H9 (cell line): ENCODE measurements at regions not wholly inside any gene's neighbourhood (a gene's known extent, or its start where the extent isn't known, plus 50 kb on each side); places are given as distances from the start of the nearest gene placed in this dataset.

Source experiments
- DNase-seq: peaks from one replicate; pipeline ENCODE4 v3.0.0-alpha.2; 2017
- H2AFZ ChIP-seq: one replicate; pipeline ENCODE4 v1.6.1; 2013; ENCODE audit warnings: mild to moderate bottlenecking, low read length, control low read depth, moderate library complexity
- H2AK5ac ChIP-seq: 2 replicates; pipeline ENCODE4 v1.6.1; 2013; ENCODE audit warnings: low read length, control low read depth, mixed read lengths; ENCODE audit not compliant: insufficient read length
- H2BK120ac ChIP-seq: one replicate; pipeline ENCODE4 v1.6.1; 2013; ENCODE audit warnings: low read depth, mild to moderate bottlenecking, low read length, control low read depth, inconsistent platforms; ENCODE audit not compliant: poor library complexity, severe bottlenecking
- H2BK12ac ChIP-seq: 2 replicates; pipeline ENCODE4 v1.6.1; 2013; ENCODE audit warnings: low read length, control low read depth, mixed read lengths, low read depth; ENCODE audit not compliant: insufficient read length
- H2BK15ac ChIP-seq: 2 replicates; pipeline ENCODE4 v1.6.1; 2013; ENCODE audit warnings: low read depth, low read length, control low read depth
- H2BK20ac ChIP-seq: one replicate; pipeline ENCODE4 v1.6.1; 2013; ENCODE audit warnings: low read depth, mild to moderate bottlenecking, low read length, control low read depth, inconsistent platforms; ENCODE audit not compliant: poor library complexity, severe bottlenecking
- H2BK5ac ChIP-seq: 2 replicates; pipeline ENCODE4 v1.6.1; 2013; ENCODE audit warnings: low read length, control low read depth, mixed read lengths; ENCODE audit not compliant: insufficient read length
- H3K14ac ChIP-seq: 2 replicates; pipeline ENCODE4 v1.6.1; 2013; ENCODE audit warnings: low read length, control low read depth; ENCODE audit not compliant: insufficient read depth
- H3K18ac ChIP-seq: 2 replicates; pipeline ENCODE4 v1.6.1; 2013; ENCODE audit warnings: low read depth, mild to moderate bottlenecking, mixed read lengths, low read length, control low read depth; ENCODE audit not compliant: insufficient read length
- H3K23ac ChIP-seq: 2 replicates; pipeline ENCODE4 v1.6.1; 2013; ENCODE audit warnings: low read length, control low read depth, mixed read lengths, low read depth; ENCODE audit not compliant: insufficient read length
- H3K23me2 ChIP-seq: 2 replicates; pipeline ENCODE4 v1.6.1; 2013; ENCODE audit warnings: low read depth, mild to moderate bottlenecking, mixed read lengths, low read length, control low read depth; ENCODE audit not compliant: insufficient read length, poor library complexity, severe bottlenecking
- H3K27ac ChIP-seq: 2 replicates; pipeline ENCODE4 v1.5.1; 2013; ENCODE audit warnings: low read length, control low read depth, mixed read lengths, low read depth; ENCODE audit not compliant: insufficient read length
- H3K27me3 ChIP-seq: 2 replicates; pipeline ENCODE4 v1.6.1; 2013; ENCODE audit warnings: low read length, control low read depth, inconsistent platforms; ENCODE audit not compliant: insufficient read depth
- H3K4ac ChIP-seq: 2 replicates; pipeline ENCODE4 v1.6.1; 2013; ENCODE audit warnings: low read depth, mild to moderate bottlenecking, control low read depth, inconsistent platforms, low read length, moderate library complexity
- H3K4me1 ChIP-seq: 2 replicates; pipeline ENCODE4 v1.6.1; 2013; ENCODE audit warnings: low read length, control low read depth, inconsistent platforms; ENCODE audit not compliant: insufficient read depth
- H3K4me2 ChIP-seq: 2 replicates; pipeline ENCODE4 v1.6.1; 2013; ENCODE audit warnings: low read length, control low read depth, mixed read lengths; ENCODE audit not compliant: insufficient read length, insufficient read depth
- H3K56ac ChIP-seq: 2 replicates; pipeline ENCODE4 v1.6.1; 2013; ENCODE audit warnings: low read depth, mild to moderate bottlenecking, mixed read lengths, low read length, control low read depth; ENCODE audit not compliant: insufficient read length
- H3K79me1 ChIP-seq: 2 replicates; pipeline ENCODE4 v1.6.1; 2013; ENCODE audit warnings: low read depth, mild to moderate bottlenecking, moderate library complexity, low read length, control low read depth, inconsistent platforms; ENCODE audit not compliant: insufficient read depth, poor library complexity, severe bottlenecking
- H3K79me2 ChIP-seq: 2 replicates; pipeline ENCODE4 v1.6.1; 2013; ENCODE audit warnings: low read length, control low read depth, inconsistent platforms; ENCODE audit not compliant: insufficient read depth
- H3K9ac ChIP-seq: 2 replicates; pipeline ENCODE4 v1.6.1; 2013; ENCODE audit warnings: low read length, control low read depth, mixed read lengths; ENCODE audit not compliant: insufficient read length; ENCODE audit errors: extremely low read depth
- H3K9me3 ChIP-seq: one replicate; pipeline ENCODE4 v1.6.1; 2013; ENCODE audit warnings: low read depth, low read length, inconsistent platforms; ENCODE audit not compliant: control insufficient read depth
- H3T11ph ChIP-seq: one replicate; pipeline ENCODE4 v1.6.1; 2013; ENCODE audit warnings: mild to moderate bottlenecking, low read length, control low read depth, inconsistent platforms
- H4K20me1 ChIP-seq: one replicate; pipeline ENCODE4 v1.6.1; 2013; ENCODE audit not compliant: control insufficient read depth, insufficient read length, insufficient read depth
- H4K5ac ChIP-seq: 2 replicates; pipeline ENCODE4 v1.6.1; 2013; ENCODE audit warnings: low read depth, mild to moderate bottlenecking, mixed read lengths, low read length, control low read depth; ENCODE audit not compliant: insufficient read length
- H4K8ac ChIP-seq: replicated peaks from 2 replicates; pipeline ENCODE4 v1.6.1; 2013; ENCODE audit warnings: low read length, control low read depth, mixed read lengths, low read depth; ENCODE audit not compliant: insufficient read length
- H4K91ac ChIP-seq: 2 replicates; pipeline ENCODE4 v1.6.1; 2013; ENCODE audit warnings: low read depth, mild to moderate bottlenecking, moderate library complexity, mixed read lengths, low read length, control low read depth; ENCODE audit not compliant: insufficient read length
- H3K27ac Mint-ChIP-seq, 3 experiments: 2 replicates in 2 of 3; 3 replicates in 1 of 3; pipeline ENCODE4 v1.8.0; 2020 to 2021; ENCODE audit warnings: mixed read lengths in 3 of 3, mild to moderate bottlenecking in 1 of 3, moderate library complexity in 1 of 3
- H3K27me3 Mint-ChIP-seq: 2 replicates; pipeline ENCODE4 v1.8.0; 2021; ENCODE audit warnings: low read depth, mild to moderate bottlenecking, moderate library complexity, mixed read lengths
- H3K36me3 Mint-ChIP-seq, 3 experiments: 2 replicates in 2 of 3; 3 replicates in 1 of 3; pipeline ENCODE4 v1.8.0; 2020 to 2021; ENCODE audit warnings: low read depth in 3 of 3, mixed read lengths in 3 of 3; ENCODE audit not compliant: insufficient read depth in 1 of 3
- H3K4me1 Mint-ChIP-seq, 2 experiments: 2 replicates each; pipeline ENCODE4 v1.8.0; 2020; ENCODE audit warnings: mixed read lengths in 2 of 2
- H3K4me3 Mint-ChIP-seq, 2 experiments: 2 replicates in 1 of 2; 3 replicates in 1 of 2; pipeline ENCODE4 v1.8.0; 2020 to 2021; ENCODE audit warnings: mild to moderate bottlenecking in 2 of 2, mixed read lengths in 2 of 2, moderate library complexity in 1 of 2
- H3K9me3 Mint-ChIP-seq, 2 experiments: 2 replicates in 1 of 2; 3 replicates in 1 of 2; pipeline ENCODE4 v1.8.0; 2020; ENCODE audit warnings: mild to moderate bottlenecking in 2 of 2, mixed read lengths in 2 of 2, moderate library complexity in 1 of 2
- WGBS: extraction: QIAGEN DNeasy Blood & Tissue Kit; methylation state at CpG from one replicate; pipeline ENCODE4 v1.1.7; 2013; ENCODE audit warnings: missing lambda C conversion rate, low lambda C conversion rate, mixed read lengths; ENCODE audit not compliant: insufficient read length; ENCODE audit errors: extremely low coverage; 5-methylcytosine and 5-hydroxymethylcytosine counted together
- TF ChIP-seq, protein P1 (sequence below): fragments of 200-600 bp; sonication (generic); conservative IDR thresholded peaks from 3 replicates; pipeline ENCODE4 v1.8.0; 2021; ENCODE audit warnings: antibody characterized with exemption, mild to moderate bottlenecking

DNA sequence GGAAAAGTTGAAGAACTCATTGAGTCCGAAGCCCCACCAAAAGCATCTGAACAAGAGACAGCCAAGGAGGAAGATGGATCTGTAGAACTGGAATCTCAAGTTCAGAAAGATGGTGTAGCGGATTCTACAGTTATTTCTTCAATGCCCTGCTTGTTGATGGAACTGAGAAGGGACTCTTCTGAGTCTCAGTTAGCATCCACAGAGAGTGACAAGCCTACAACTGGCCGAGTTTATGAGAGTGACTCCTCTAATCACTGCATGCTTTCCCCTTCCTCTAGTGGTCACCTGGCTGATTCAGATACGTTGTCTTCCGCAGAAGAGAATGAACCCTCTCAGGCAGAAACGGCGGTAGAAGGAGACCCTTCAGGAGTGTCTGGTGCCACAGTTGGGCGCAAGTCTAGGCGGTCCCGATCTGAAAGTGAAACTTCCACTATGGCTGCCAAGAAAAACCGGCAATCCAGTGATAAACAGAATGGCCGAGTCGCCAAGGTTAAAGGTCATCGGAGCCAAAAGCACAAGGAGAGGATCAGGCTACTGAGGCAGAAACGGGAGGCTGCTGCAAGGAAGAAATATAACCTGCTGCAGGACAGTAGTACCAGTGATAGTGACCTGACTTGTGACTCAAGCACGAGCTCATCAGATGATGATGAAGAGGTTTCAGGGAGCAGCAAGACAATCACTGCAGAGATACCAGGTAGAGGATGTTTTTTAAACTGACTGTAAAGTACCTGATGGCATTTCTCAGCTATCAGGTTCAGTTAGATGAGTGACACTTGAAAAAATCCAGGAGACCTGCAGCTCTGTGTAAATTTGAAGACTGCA is 111.9 kb downstream of the HAUS1 start:
- Histone ChIP-seq H2AK5ac (no peak overlapping the region), H2BK5ac (no peak overlapping the region), H3K9me3 (no peaks in the 10 kb centered on the region), H3K79me1 (no peaks in the 10 kb centered on the region), H3K4me1 (no peaks in the 10 kb centered on the region), H4K20me1 (no peaks in the 10 kb centered on the region), H2BK15ac (no peak overlapping the region), H3K14ac (no peak overlapping the region), H3K4me2 (no peak overlapping the region), H3K23ac (no peak overlapping the region), H2BK20ac (no peak overlapping the region), H3K27ac (no peak overlapping the region), H3K9ac (no peak overlapping the region), H3T11ph (no peak overlapping the region), H3K18ac (no peak overlapping the region), H3K4ac (no peak overlapping the region), H3K79me2 (no peaks in the 10 kb centered on the region), H3K27me3 (no peaks in the 10 kb centered on the region), H2BK120ac (no peak overlapping the region), H3K56ac (no peak overlapping the region), H2AFZ (no peak overlapping the region), H4K5ac (no peak overlapping the region), H4K8ac (no peak overlapping the region), H4K91ac (no peak overlapping the region), H2BK12ac (no peak overlapping the region), H3K23me2 (no peaks in the 10 kb centered on the region)
- no peaks in the 10 kb centered on the region; a peak in 1 of 5 replicates for H3K9me3 Mint-ChIP-seq
- peaks cover 0 to 25% (median 23%) of the 10 kb centered on the region in 3 experiments; a peak in 5 of 7 replicates for H3K36me3 Mint-ChIP-seq
- H3K4me3 Mint-ChIP-seq: no peak overlapping the region
- H3K27me3 Mint-ChIP-seq: no peaks in the 10 kb centered on the region
- no peak for DNase-seq
- H3K4me1 Mint-ChIP-seq: peaks cover 4% of the 10 kb centered on the region in 2 experiments; a peak in 2 of 4 replicates
- peak overlapping the region in 1 of 3 experiments; percentile 21; a peak in 1 of 7 replicates for H3K27ac Mint-ChIP-seq
- TF ChIP-seq, protein P1, sequence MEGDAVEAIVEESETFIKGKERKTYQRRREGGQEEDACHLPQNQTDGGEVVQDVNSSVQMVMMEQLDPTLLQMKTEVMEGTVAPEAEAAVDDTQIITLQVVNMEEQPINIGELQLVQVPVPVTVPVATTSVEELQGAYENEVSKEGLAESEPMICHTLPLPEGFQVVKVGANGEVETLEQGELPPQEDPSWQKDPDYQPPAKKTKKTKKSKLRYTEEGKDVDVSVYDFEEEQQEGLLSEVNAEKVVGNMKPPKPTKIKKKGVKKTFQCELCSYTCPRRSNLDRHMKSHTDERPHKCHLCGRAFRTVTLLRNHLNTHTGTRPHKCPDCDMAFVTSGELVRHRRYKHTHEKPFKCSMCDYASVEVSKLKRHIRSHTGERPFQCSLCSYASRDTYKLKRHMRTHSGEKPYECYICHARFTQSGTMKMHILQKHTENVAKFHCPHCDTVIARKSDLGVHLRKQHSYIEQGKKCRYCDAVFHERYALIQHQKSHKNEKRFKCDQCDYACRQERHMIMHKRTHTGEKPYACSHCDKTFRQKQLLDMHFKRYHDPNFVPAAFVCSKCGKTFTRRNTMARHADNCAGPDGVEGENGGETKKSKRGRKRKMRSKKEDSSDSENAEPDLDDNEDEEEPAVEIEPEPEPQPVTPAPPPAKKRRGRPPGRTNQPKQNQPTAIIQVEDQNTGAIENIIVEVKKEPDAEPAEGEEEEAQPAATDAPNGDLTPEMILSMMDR: no peak
- WGBS: no CpG with 5 or more reads among the region's 16 CpGs
